Upper lobe of left lung (tissue), 4 donors: ENCODE measurements at regions not wholly inside any gene's neighbourhood (a gene's known extent, or its start where the extent isn't known, plus 50 kb on each side); places are given as distances from the start of the nearest gene placed in this dataset.
"Not testable (repeated sequence)": the region's sequence is repeated elsewhere in the genome, so short reads cannot be mapped to it uniquely, and the experiment has no call there.

ENCODE experiments used
- EP300 ChIP-seq, 4 donors: sonication (generic); formaldehyde crosslinking; IDR thresholded peaks; one replicate each; pipeline ENCODE4 v1.5.1; 2017; ENCODE audit warnings: antibody characterized with exemption in 4 of 4, control low read depth in 2 of 4
- POLR2A ChIP-seq, 4 donors: fragments of 450-650 bp; IDR thresholded peaks; one replicate each; pipeline ENCODE4 v1.5.1; 2016 to 2017; ENCODE audit warnings: antibody characterized with exemption in 4 of 4, mild to moderate bottlenecking in 2 of 4
- TF ChIP-seq, protein P1 (sequence below), 6 experiments: fragments of 450-650 bp in 4 of 6; fragments of 200-600 bp in 2 of 6; sonication (generic) in 2 of 6; IDR thresholded peaks; one replicate each; pipeline ENCODE4 v1.5.1; 2016 to 2019; ENCODE audit warnings: antibody characterized with exemption in 6 of 6

DNA sequence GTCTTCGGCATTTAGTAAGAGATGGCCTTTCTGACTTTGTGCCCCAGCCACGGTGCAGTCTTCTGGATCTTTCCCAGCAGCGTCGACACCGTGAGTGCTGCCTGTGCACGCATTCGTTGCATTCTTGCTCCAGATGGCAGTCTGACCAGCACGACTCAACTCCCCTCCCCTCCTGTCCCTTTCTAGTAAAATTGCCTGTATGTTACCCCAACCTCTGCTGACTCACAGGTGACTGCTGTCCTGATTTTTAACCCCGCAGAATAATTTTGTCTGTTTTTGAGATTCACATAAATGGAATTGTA, 262.8 kb upstream of the PLGLB1 start:
- TF ChIP-seq, protein P1, sequence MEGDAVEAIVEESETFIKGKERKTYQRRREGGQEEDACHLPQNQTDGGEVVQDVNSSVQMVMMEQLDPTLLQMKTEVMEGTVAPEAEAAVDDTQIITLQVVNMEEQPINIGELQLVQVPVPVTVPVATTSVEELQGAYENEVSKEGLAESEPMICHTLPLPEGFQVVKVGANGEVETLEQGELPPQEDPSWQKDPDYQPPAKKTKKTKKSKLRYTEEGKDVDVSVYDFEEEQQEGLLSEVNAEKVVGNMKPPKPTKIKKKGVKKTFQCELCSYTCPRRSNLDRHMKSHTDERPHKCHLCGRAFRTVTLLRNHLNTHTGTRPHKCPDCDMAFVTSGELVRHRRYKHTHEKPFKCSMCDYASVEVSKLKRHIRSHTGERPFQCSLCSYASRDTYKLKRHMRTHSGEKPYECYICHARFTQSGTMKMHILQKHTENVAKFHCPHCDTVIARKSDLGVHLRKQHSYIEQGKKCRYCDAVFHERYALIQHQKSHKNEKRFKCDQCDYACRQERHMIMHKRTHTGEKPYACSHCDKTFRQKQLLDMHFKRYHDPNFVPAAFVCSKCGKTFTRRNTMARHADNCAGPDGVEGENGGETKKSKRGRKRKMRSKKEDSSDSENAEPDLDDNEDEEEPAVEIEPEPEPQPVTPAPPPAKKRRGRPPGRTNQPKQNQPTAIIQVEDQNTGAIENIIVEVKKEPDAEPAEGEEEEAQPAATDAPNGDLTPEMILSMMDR (IDR thresholded peaks at IDR 0.05), result not testable (repeated sequence)
- not testable (repeated sequence) for TF ChIP-seq POLR2A, EP300 (IDR thresholded peaks at IDR 0.05)
